H1 (cell line): ENCODE measurements at regions not wholly inside any gene's neighbourhood (a gene's known extent, or its start where the extent isn't known, plus 50 kb on each side); places are given as distances from the start of the nearest gene placed in this dataset.

Experiments used
- CHD7 ChIP-seq: fragments of 300-600 bp; sonication (generic); IDR thresholded peaks from 2 replicates; pipeline ENCODE4 v1.7.1; 2012; ENCODE audit warnings: low read length, moderate library complexity, mild to moderate bottlenecking, inconsistent platforms; ENCODE audit not compliant: insufficient replicate concordance
- GABPA ChIP-seq: IDR thresholded peaks from 2 replicates; pipeline ENCODE4 v1.6.1; 2011; ENCODE audit warnings: mild to moderate bottlenecking, low read length, moderate library complexity, borderline replicate concordance; ENCODE audit not compliant: insufficient read depth

GRCh38 chr14:48035836-48036235 is 360.4 kb upstream of the MDGA2 start (continued):
- TF ChIP-seq CHD7 (no peak), GABPA (no peak)
- TF ChIP-seq, all 59 proteins: peak for 0
